GM12892 (cell line): ENCODE measurements at regions not wholly inside any gene's neighbourhood (a gene's known extent, or its start where the extent isn't known, plus 50 kb on each side); places are given as distances from the start of the nearest gene placed in this dataset.
"Not testable (repeated sequence)": the region's sequence is repeated elsewhere in the genome, so short reads cannot be mapped to it uniquely, and the experiment has no call there.

Source experiments
- DNase-seq: peaks from one replicate; pipeline ENCODE4 v3.0.0; 2011; ENCODE audit not compliant: insufficient read length
- FAIRE-seq: peaks from 2 replicates; lab custom pipeline; 2011; peaks lifted over from hg19 to GRCh38; lab: Jason Lieb, UNC
- POLR2A ChIP-seq: IDR thresholded peaks from 2 replicates; pipeline ENCODE4 v1.6.1; 2011; ENCODE audit warnings: low read depth, low read length, control low read depth
- POLR2AphosphoS5 ChIP-seq: IDR thresholded peaks from 2 replicates; pipeline ENCODE4 v1.6.1; 2011; ENCODE audit warnings: low read depth, low read length, control low read depth
- TAF1 ChIP-seq: IDR thresholded peaks from 2 replicates; pipeline ENCODE4 v1.6.1; 2011; ENCODE audit warnings: low read depth, mild to moderate bottlenecking, control low read depth, low read length, borderline replicate concordance

GRCh38 chr7:109890622-109891021, 1200.3 kb upstream of the LRRN3 start:
- FAIRE-seq (no peak), DNase-seq (no peak)
- TF ChIP-seq POLR2AphosphoS5 (no peak), TAF1 (no peak), POLR2A (no peak)

DNA sequence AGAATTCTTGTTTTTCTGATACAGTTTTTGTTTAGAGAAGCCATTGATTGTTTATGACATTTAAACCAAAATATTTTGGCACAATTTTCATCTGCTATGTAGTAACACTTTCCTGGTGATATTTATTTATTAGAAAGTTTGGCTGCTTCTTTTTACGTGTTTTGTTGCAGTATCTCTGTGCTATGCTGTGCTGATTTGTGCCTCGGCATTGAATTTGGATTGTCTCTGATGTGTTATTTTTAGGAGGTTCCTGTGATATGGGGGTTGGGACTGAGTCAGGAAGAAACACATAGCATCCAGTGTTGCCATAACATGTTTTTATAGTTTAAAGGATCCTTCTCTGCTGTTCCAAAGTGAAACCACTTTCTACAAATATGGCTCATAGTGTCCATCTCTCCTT, 1197.7 kb upstream of the LRRN3 start:
- DNase-seq (no peak), FAIRE-seq (no peak)
- no peak for TF ChIP-seq POLR2A
- TF ChIP-seq POLR2AphosphoS5 = no peak
- TF ChIP-seq TAF1 = no peak

GRCh38 chr7:109895536-109895935, 1195.4 kb upstream of the LRRN3 start:
- FAIRE-seq (no peak), DNase-seq (no peak)
- TF ChIP-seq POLR2A (no peak), POLR2AphosphoS5 (no peak), TAF1 (no peak)

GRCh38 chr7:109901926-109902325, 1189.0 kb upstream of the LRRN3 start:
- FAIRE-seq = no peak
- no peak for DNase-seq
- TF ChIP-seq POLR2AphosphoS5 (no peak), POLR2A (no peak), TAF1 (no peak)

DNA sequence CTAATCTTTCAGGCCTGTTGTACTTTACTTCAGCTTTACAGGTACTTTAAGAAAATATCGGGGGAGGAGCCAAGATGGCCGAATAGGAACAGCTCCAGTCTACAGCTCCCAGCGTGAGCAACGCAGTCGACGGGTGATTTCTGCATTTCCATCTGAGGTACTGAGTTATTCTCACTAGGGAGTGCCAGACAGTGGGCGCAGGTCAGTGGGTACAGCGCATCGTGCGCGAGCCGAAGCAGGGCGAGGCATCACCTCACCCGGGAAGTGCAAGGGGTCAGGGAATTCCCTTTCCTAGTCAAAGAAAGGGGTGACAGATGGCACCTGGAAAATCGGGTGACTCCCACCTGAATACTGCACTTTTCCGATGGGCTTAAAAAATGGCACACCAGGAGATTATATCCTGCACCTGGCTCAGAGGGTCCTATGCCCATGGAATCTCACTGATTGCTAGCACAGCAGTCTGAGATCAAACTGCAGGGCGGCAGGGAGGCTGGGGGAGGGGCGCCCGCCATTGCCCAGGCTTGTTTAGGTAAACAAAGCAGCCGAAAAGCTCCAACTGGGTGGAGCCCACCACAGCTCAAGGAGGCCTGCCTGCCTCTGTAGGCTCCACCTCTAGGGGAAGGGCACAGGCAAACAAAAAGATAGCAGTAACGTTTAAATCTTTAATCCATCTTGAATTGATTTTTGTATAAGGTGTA, 1185.4 kb upstream of the LRRN3 start:
- FAIRE-seq, DNase-seq: not testable (repeated sequence)

DNA sequence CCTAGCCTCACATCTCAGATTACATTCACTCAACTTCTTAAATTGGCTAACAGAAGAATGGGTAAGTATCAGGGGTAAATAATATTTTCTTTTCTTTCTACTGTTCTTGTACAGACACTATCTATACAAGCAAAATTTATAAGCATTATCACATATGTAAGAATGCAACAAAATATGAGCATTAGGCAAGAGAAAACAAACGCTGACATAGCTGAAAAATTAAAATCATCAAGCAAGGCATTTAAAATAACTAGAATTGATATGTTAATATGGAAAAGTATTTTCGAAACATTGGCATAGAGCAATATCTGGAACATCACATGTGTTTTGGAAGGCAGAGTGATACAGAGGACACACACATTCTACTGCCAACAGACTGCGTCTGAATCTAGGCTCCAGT, 1175.3 kb upstream of the LRRN3 start:
- FAIRE-seq (no peak), DNase-seq (no peak)
- TF ChIP-seq POLR2A = no peak

- no peak for DNase-seq
These were observed 1164.2 kb upstream of the LRRN3 start for GRCh38 chr7:109926738-109927137.

GRCh38 chr7:109930049-109930448, 1160.9 kb upstream of the LRRN3 start:
- no peak for FAIRE-seq
- TF ChIP-seq POLR2AphosphoS5 = no peak
- no peak for TF ChIP-seq POLR2A
- no peak for TF ChIP-seq TAF1
- no peak for DNase-seq

More at GRCh38 chr7:109926738-109927137, 1164.2 kb upstream of the LRRN3 start:
- no peak for FAIRE-seq
- no peak for TF ChIP-seq POLR2A
- no peak for TF ChIP-seq POLR2AphosphoS5
- TF ChIP-seq TAF1 = no peak

GRCh38 chr7:109939207-109939606, 1151.7 kb upstream of the LRRN3 start:
- TF ChIP-seq TAF1 (no peak), POLR2A (no peak), POLR2AphosphoS5 (no peak)
- FAIRE-seq (no peak), DNase-seq (no peak)

DNA sequence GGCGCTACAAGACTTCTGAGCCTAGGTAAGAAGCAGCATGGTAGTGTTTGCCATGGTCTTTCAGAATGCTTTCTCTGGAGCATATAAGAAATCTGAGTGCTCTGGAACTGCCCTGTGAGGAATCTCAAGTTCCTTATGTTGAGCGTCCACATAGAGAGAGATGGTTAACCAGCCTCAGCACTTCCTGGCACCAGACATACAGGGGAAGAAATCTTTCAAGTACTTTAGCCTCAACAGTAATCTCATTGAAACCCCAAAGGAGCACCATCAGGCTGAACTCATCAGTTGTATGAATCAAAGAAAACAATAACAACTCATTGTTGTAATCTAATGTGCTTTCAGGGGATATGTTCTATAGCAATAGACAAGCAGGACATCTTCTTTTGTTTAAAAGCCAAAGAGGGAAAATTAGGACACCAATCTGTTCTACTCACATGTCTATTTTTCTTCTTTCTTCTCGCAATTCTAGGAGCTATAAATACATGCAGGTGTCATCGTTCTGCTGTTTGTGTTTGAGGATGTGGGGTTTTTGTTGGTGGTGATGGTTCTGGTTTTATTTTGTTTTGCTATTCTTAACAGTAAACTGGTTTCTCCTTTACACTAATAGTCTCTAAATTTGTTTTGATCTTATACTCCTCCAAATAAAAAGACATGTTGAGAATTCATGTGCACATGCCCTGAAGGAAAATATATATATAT, 1145.0 kb upstream of the LRRN3 start:
- DNase-seq (no peak), FAIRE-seq (no peak)
- no peak for TF ChIP-seq POLR2AphosphoS5
- no peak for TF ChIP-seq POLR2A
- TF ChIP-seq TAF1 = no peak

GRCh38 chr7:109950256-109950655, 1140.7 kb upstream of the LRRN3 start:
- FAIRE-seq = no peak
- TF ChIP-seq TAF1 = no peak
- TF ChIP-seq POLR2A = no peak

DNA sequence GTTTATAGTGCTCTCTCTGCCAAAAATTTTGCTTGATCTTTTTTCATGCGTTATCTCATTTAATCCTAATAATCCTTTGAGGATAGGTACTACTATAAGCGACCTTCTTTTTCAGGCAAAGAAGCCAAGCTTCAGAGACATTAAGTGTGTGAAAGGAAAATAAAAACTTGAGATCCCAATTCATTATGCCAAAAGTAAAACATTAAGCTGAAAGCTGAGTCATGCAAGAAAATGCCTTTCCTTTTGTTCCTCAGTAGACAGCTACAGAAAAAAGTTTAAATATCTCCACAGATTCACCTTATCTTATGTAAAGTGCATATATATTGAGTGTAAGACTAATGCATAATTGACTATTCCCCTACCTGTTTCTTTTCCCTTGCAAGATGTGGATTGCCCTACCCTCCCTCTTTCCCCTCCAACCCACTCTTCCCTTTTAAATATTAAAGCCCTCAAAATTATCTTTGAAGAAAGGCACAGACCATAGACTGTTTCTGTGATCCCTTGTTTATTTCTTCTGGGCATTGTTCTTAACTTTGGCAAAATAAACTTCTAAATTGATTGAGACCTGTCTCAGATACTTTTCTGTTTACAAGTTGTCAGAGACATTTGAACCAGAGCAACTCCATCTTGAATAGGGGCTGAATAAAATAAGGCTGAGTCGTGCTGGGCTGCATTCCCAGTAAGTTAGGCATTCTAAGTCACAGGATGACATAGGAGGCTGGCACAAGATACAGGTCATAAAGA, 1139.9 kb upstream of the LRRN3 start:
- TF ChIP-seq POLR2A (no peak), TAF1 (no peak), POLR2AphosphoS5 (no peak)
- FAIRE-seq = no peak
- DNase-seq = no peak

More at GRCh38 chr7:109950256-109950655, 1140.7 kb upstream of the LRRN3 start:
- DNase-seq = no peak
